Neuronal stem cell (in vitro differentiated cells): ENCODE measurements at regions not wholly inside any gene's neighbourhood (a gene's known extent, or its start where the extent isn't known, plus 50 kb on each side); places are given as distances from the start of the nearest gene placed in this dataset.
A peak's percentile ranks its signal among the peaks of the same experiment; 100 is the strongest.

Experiments
- DNase-seq: peaks from one replicate; pipeline ENCODE4 v3.0.0-alpha.2; 2013; ENCODE audit warnings: low spot score
- H2AFZ ChIP-seq: one replicate; pipeline ENCODE4 v1.6.1; 2013; ENCODE audit warnings: mild to moderate bottlenecking, low read length, inconsistent platforms
- H2AK5ac ChIP-seq: 2 replicates; pipeline ENCODE4 v1.6.1; 2013; ENCODE audit warnings: low read depth, mild to moderate bottlenecking, inconsistent platforms, low read length, moderate library complexity, mixed read lengths
- H2BK120ac ChIP-seq: 2 replicates; pipeline ENCODE4 v1.6.1; 2013; ENCODE audit warnings: low read depth, mild to moderate bottlenecking, inconsistent platforms, low read length, moderate library complexity, mixed read lengths
- H2BK12ac ChIP-seq: one replicate; pipeline ENCODE4 v1.6.1; 2013; ENCODE audit warnings: low read length, inconsistent platforms
- H2BK15ac ChIP-seq: 2 replicates; pipeline ENCODE4 v1.6.1; 2013; ENCODE audit warnings: mild to moderate bottlenecking, low read length, inconsistent platforms, mixed read lengths
- H2BK5ac ChIP-seq: one replicate; pipeline ENCODE4 v1.6.1; 2013; ENCODE audit warnings: inconsistent platforms, mild to moderate bottlenecking, low read length, moderate library complexity
- H3K14ac ChIP-seq: one replicate; pipeline ENCODE4 v1.6.1; 2013; ENCODE audit warnings: low read length, inconsistent platforms
- H3K18ac ChIP-seq: 2 replicates; pipeline ENCODE4 v1.6.1; 2013; ENCODE audit warnings: low read length, inconsistent platforms
- H3K23ac ChIP-seq: 2 replicates; pipeline ENCODE4 v1.6.1; 2013; ENCODE audit warnings: low read depth, mild to moderate bottlenecking, mixed read lengths, low read length, inconsistent platforms; ENCODE audit not compliant: poor library complexity
- H3K27ac ChIP-seq: replicated peaks from 3 replicates; pipeline ENCODE4 v1.5.1; 2013; ENCODE audit warnings: low read length, inconsistent platforms
- H3K27me3 ChIP-seq, 3 experiments: 2 replicates each; pipeline ENCODE4 v1.6.1; 2013; ENCODE audit warnings: low read length in 3 of 3, mild to moderate bottlenecking in 2 of 3, inconsistent platforms in 1 of 3, low read depth in 1 of 3, mixed read lengths in 1 of 3, moderate library complexity in 1 of 3; ENCODE audit not compliant: control insufficient read depth in 3 of 3, insufficient read depth in 3 of 3
- H3K36me3 ChIP-seq, 2 donors: replicated peaks in 1 of 2; 2 replicates each; pipeline ENCODE4 v1.6.1; 2013; ENCODE audit warnings: low read length in 2 of 2; ENCODE audit not compliant: control insufficient read depth in 2 of 2, insufficient read depth in 2 of 2
- H3K4ac ChIP-seq: 2 replicates; pipeline ENCODE4 v1.6.1; 2013; ENCODE audit warnings: inconsistent platforms, mild to moderate bottlenecking, low read length, moderate library complexity
- H3K4me1 ChIP-seq, 2 donors: 1 replicate in 1 of 2; 2 replicates in 1 of 2; pipeline ENCODE4 v1.6.1; 2013; ENCODE audit warnings: low read length in 2 of 2, low read depth in 1 of 2; ENCODE audit not compliant: control insufficient read depth in 2 of 2, insufficient read depth in 1 of 2
- H3K4me2 ChIP-seq: one replicate; pipeline ENCODE4 v1.6.1; 2013; ENCODE audit warnings: mild to moderate bottlenecking, low read length, inconsistent platforms; ENCODE audit not compliant: insufficient read depth, poor library complexity, severe bottlenecking
- H3K4me3 ChIP-seq, 2 donors: 2 replicates each; pipeline ENCODE4 v1.5.1; 2013; ENCODE audit warnings: low read length in 2 of 2, mild to moderate bottlenecking in 2 of 2, inconsistent platforms in 1 of 2, moderate library complexity in 1 of 2
- H3K79me1 ChIP-seq: one replicate; pipeline ENCODE4 v1.6.1; 2013; ENCODE audit warnings: low read depth, mild to moderate bottlenecking, inconsistent platforms, low read length, moderate library complexity
- H3K9ac ChIP-seq: one replicate; pipeline ENCODE4 v1.6.1; 2013; ENCODE audit warnings: mild to moderate bottlenecking, low read depth, low read length, inconsistent platforms; ENCODE audit not compliant: poor library complexity
- H3K9me3 ChIP-seq, 2 donors: replicated peaks in 1 of 2; 2 replicates each; pipeline versions ENCODE3 to v1.6.1; 2013; ENCODE audit warnings: low read length in 2 of 2, mild to moderate bottlenecking in 2 of 2, inconsistent platforms in 1 of 2, low read depth in 1 of 2, mixed read lengths in 1 of 2, moderate library complexity in 1 of 2; ENCODE audit not compliant: control insufficient read depth in 2 of 2, insufficient read depth in 1 of 2
- H4K8ac ChIP-seq: one replicate; pipeline ENCODE4 v1.6.1; 2013; ENCODE audit warnings: low read depth, mild to moderate bottlenecking, inconsistent platforms, low read length, moderate library complexity
- H4K91ac ChIP-seq: one replicate; pipeline ENCODE4 v1.6.1; 2013; ENCODE audit warnings: low read length, low read depth, mild to moderate bottlenecking, inconsistent platforms; ENCODE audit not compliant: poor library complexity
- WGBS, 2 donors: extraction: QIAGEN DNeasy Blood & Tissue Kit; methylation state at CpG; one replicate each; pipeline ENCODE4 v1.1.7; 2013; ENCODE audit warnings: missing lambda C conversion rate in 2 of 2, mixed read lengths in 1 of 2; ENCODE audit not compliant: insufficient read length in 2 of 2, insufficient replicate concordance in 1 of 2; ENCODE audit errors: extremely low coverage in 2 of 2; 5-methylcytosine and 5-hydroxymethylcytosine counted together

DNA sequence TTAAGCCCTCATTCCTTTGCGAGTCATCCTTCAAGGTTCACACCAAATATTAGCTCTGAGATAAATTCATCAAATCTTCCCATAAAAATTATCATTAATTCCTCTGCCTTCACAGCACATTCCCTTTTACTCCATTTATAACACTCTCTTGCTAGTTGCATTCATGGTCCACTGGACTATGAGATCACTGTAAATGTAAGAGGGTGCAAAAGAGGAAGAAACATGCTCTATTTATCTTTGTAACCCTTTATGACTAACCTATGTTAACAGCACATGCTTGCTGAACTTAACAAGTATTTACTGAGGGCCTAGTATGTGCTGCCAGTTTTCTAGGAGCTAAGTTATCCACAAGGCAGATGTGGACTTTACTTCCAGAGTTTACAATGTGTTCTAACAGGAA is 86.7 kb upstream of the TMEM168 start:
- WGBS, 2 donors = no CpG with 5 or more reads among the region's 1 CpG

DNA sequence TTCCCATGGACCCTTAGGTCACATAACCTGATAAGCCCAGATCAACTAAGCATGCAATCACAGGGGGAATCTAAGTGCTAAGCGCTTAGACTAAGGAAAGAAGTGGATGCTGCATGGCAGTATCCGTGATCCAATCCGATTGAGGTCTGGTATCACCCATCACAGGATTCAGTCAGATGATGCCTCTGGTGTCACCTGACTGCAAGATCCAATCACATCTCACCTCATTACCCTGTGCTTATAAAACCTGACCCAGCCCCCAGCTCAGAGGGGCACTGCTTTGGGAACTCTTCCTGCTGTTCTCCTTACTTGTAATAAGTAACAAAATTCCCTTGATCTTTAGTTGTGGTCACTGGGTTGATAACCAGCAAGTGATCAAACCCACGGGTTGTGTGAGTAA is 84.7 kb upstream of the TMEM168 start:
- H3K4me3 ChIP-seq = no peak overlapping the region
- no peak overlapping the region for H3K23ac ChIP-seq
- H3K4me2 ChIP-seq = no peak overlapping the region
- peaks cover 0 to 5% of the 10 kb centered on the region in 2 donors for H3K36me3 ChIP-seq
- H3K27me3 ChIP-seq = no peaks in the 10 kb centered on the region
- H3K9ac ChIP-seq = no peak overlapping the region
- H2BK120ac ChIP-seq = no peak overlapping the region
- H3K4me1 ChIP-seq = no peaks in the 10 kb centered on the region
- no CpG with 5 or more reads among the region's 4 CpGs for WGBS, 2 donors
- H2BK12ac ChIP-seq = no peak overlapping the region
- no peak for DNase-seq
- H4K8ac ChIP-seq = no peak overlapping the region
- no peak overlapping the region for H2BK15ac ChIP-seq
- no peak overlapping the region for H2AK5ac ChIP-seq
- no peak overlapping the region for H3K14ac ChIP-seq
- peaks cover 0 to 2% of the 10 kb centered on the region in 2 donors for H3K9me3 ChIP-seq
- H3K4ac ChIP-seq = no peak overlapping the region
- no peak overlapping the region for H3K27ac ChIP-seq
- no peak overlapping the region for H2BK5ac ChIP-seq
- no peaks in the 10 kb centered on the region for H3K79me1 ChIP-seq
- no peak overlapping the region for H2AFZ ChIP-seq
- H3K18ac ChIP-seq = no peak overlapping the region
- no peak overlapping the region for H4K91ac ChIP-seq

More for the DNA sequence above, 86.7 kb upstream of the TMEM168 start:
- Histone ChIP-seq H3K79me1 (peaks cover 3% of the 10 kb centered on the region), H3K4me2 (no peak overlapping the region), H2BK12ac (no peak overlapping the region), H2AK5ac (no peak overlapping the region), H4K91ac (no peak overlapping the region), H4K8ac (no peak overlapping the region), H3K14ac (no peak overlapping the region), H3K18ac (no peak overlapping the region), H2BK15ac (no peak overlapping the region), H2AFZ (no peak overlapping the region), H3K9ac (no peak overlapping the region), H2BK5ac (no peak overlapping the region), H3K23ac (no peak overlapping the region), H3K9me3 (no peaks in the 10 kb centered on the region), H3K4me3 (no peak overlapping the region), H3K4ac (no peak overlapping the region), H3K27ac (no peak overlapping the region), H3K36me3 (peaks cover 0 to 5% of the 10 kb centered on the region in 2 donors), H3K4me1 (peaks cover 0 to 3% of the 10 kb centered on the region in 2 donors), H3K27me3 (no peaks in the 10 kb centered on the region), H2BK120ac (no peak overlapping the region)
- DNase-seq = no peak

DNA sequence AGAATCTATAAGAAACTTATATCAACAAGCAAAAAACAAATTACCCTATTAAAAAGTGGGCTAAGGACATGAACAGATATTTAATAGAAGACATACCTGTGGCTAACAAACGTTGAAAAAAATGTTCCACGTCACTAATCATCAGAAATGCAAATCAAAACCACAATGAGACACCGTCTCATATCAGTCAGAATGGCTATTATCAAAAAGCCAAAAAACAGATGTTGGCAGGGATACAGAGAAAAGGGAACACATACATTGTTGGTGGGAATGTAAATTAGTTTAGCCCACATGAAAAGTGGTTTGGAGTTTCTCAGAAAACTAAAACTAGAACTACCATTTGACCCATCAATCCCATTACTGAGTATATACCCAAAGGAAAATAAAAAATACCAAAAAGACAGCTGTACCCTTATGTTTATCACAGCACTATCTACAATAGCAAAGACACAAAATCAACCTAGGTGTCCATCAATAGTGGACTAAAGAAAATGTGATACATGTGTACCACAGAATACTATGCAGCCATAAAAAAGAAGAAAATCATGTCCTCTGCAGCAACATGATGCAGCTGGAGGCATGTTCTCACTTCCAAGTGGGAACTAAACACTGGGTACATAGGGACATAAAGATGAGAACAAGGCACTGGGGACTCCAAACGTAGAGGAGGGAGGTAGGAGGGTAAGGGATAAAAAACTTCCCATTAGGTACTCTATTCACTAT is 83.8 kb upstream of the TMEM168 start:
- H3K9ac ChIP-seq = no peak overlapping the region
- peaks cover 0 to 9% of the 10 kb centered on the region in 2 donors for H3K9me3 ChIP-seq
- DNase-seq = no peak
- H3K36me3 ChIP-seq = peaks cover 0 to 5% of the 10 kb centered on the region in 2 donors
- H3K4me3 ChIP-seq = no peak overlapping the region
- H2BK5ac ChIP-seq = no peak overlapping the region
- no peak overlapping the region for H2AK5ac ChIP-seq
- H3K4me2 ChIP-seq = no peak overlapping the region
- no peak overlapping the region for H3K18ac ChIP-seq
- no peaks in the 10 kb centered on the region for H3K79me1 ChIP-seq
- H2AFZ ChIP-seq = no peak overlapping the region
- no peak overlapping the region for H3K4ac ChIP-seq
- no peak overlapping the region for H3K14ac ChIP-seq
- H3K27ac ChIP-seq = no peak overlapping the region
- no CpG with 5 or more reads among the region's 4 CpGs for WGBS, 2 donors
- no peak overlapping the region for H2BK12ac ChIP-seq
- no peak overlapping the region for H4K91ac ChIP-seq
- H2BK120ac ChIP-seq = no peak overlapping the region
- H2BK15ac ChIP-seq = no peak overlapping the region
- no peaks in the 10 kb centered on the region for H3K4me1 ChIP-seq
- H3K23ac ChIP-seq = no peak overlapping the region
- no peaks in the 10 kb centered on the region for H3K27me3 ChIP-seq
- no peak overlapping the region for H4K8ac ChIP-seq

DNA sequence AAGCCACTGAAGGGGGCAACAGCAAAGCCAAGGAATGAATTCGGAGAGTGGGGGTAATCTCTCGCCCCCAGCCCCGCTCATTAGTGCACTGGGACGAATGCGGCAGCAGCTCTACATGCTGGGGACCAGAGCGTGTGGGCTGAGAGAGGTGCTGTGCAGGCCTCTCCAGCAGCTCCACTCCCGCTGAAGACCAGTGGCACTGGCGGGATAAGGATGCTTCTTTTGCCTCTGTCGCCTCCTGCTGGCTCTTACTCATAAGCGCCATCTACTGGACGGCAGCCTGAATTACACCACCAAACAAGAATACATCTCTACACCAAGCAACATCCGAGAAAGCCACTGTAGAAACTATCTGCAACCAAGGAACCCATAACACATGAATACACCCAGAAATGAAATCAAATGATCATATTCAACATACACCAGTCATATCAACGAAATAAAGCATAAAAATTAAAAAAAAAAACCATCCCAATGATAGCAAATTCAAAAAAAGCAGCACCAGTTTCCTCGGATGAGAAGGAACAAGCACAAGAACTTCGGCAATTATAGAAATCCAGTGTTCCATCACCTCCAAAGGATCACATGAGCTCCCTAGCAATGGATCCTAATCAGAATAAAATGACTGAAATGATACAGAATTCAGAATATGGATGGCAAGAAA is 79.0 kb upstream of the TMEM168 start:
- Histone ChIP-seq H3K4me2 (no peak overlapping the region), H2BK5ac (no peak overlapping the region), H2BK15ac (no peak overlapping the region), H4K8ac (no peak overlapping the region), H3K4ac (no peak overlapping the region), H3K4me3 (no peak overlapping the region), H3K23ac (no peak overlapping the region), H3K9me3 (peaks cover 2 to 17% of the 10 kb centered on the region in 2 donors), H3K18ac (no peak overlapping the region), H3K27me3 (no peaks in the 10 kb centered on the region), H3K4me1 (no peaks in the 10 kb centered on the region), H2BK12ac (no peak overlapping the region), H3K79me1 (peaks cover 2% of the 10 kb centered on the region), H3K9ac (no peak overlapping the region), H2BK120ac (no peak overlapping the region), H4K91ac (no peak overlapping the region), H3K27ac (no peak overlapping the region), H3K14ac (no peak overlapping the region), H2AFZ (no peak overlapping the region), H2AK5ac (no peak overlapping the region), H3K36me3 (no peaks in the 10 kb centered on the region)
- WGBS, 2 donors = no CpG with 5 or more reads among the region's 15 CpGs
- peak; percentile 20 for DNase-seq
